ENCODE measurements at regions not wholly inside any gene's neighbourhood (a gene's known extent, or its start where the extent isn't known, plus 50 kb on each side); places are given as distances from the start of the nearest gene placed in this dataset.

DNA sequence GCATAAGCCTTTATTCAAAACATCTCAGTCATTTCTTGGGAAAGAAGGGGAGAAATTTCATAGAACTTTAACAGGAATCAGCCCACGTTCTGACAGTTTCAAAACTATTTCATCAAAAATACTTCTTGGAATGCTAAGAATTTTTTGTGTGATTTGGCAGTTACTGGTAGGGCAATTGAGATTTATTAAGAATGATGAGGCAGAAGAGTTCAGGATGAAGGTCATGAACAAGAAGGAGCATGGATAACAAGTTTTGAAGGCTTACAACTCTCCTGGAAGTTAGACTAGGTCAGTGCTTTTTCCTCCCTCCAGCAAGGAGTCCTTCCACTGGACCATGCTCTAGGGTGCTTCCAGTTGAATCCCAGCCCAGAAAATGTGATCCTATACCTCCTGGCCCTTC lies 569.9 kb downstream of the ANKRD7 start:
- TF ChIP-seq, protein P1, sequence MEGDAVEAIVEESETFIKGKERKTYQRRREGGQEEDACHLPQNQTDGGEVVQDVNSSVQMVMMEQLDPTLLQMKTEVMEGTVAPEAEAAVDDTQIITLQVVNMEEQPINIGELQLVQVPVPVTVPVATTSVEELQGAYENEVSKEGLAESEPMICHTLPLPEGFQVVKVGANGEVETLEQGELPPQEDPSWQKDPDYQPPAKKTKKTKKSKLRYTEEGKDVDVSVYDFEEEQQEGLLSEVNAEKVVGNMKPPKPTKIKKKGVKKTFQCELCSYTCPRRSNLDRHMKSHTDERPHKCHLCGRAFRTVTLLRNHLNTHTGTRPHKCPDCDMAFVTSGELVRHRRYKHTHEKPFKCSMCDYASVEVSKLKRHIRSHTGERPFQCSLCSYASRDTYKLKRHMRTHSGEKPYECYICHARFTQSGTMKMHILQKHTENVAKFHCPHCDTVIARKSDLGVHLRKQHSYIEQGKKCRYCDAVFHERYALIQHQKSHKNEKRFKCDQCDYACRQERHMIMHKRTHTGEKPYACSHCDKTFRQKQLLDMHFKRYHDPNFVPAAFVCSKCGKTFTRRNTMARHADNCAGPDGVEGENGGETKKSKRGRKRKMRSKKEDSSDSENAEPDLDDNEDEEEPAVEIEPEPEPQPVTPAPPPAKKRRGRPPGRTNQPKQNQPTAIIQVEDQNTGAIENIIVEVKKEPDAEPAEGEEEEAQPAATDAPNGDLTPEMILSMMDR (IDR thresholded peaks at IDR 0.05; ENCODE audit: low read depth, low read length, missing input control): no peak
- no peak for TF ChIP-seq HNF4A (conservative IDR thresholded peaks at IDR 0.05)
- TF ChIP-seq RAD21 (IDR thresholded peaks at IDR 0.05): no peak
- TF ChIP-seq TAF1 (conservative IDR thresholded peaks at IDR 0.05): no peak
- TF ChIP-seq, protein P2, sequence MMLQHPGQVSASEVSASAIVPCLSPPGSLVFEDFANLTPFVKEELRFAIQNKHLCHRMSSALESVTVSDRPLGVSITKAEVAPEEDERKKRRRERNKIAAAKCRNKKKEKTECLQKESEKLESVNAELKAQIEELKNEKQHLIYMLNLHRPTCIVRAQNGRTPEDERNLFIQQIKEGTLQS (IDR thresholded peaks at IDR 0.05): no peak
- no peak for TF ChIP-seq YY1 (IDR thresholded peaks at IDR 0.05)
- no peak for TF ChIP-seq EGR1 (IDR thresholded peaks at IDR 0.05; ENCODE audit: low read depth in 2 of 2)

Data from liver (tissue), 3 donors.